Fibroblast of gingiva (primary cell): ENCODE measurements at regions not wholly inside any gene's neighbourhood (a gene's known extent, or its start where the extent isn't known, plus 50 kb on each side); places are given as distances from the start of the nearest gene placed in this dataset.
"Not testable (repeated sequence)": the region's sequence is repeated elsewhere in the genome, so short reads cannot be mapped to it uniquely, and the experiment has no call there.

Experiments
- DNase-seq: peaks from one replicate; pipeline ENCODE4 v3.0.0-alpha.2; 2011; ENCODE audit warnings: low read depth

DNA sequence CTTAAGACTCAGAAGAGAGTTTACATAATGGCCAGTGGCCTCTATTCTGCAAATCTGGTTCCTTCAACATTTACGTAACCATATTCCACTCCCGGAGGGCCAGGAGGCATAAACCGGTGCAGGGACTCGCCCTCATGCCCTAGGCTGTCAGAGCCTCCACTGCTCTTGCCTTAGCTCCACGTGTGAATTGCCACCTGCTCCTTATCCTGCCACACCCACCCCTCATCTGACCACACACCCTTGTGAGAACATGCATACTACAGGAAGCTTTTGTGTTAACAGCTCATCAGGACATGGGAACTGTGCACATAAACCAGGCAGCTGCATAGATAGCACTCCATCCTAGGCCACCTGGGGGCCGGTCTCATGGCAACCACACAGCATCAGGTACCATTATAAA lies 146.7 kb upstream of the PFKP start:
- no peak for DNase-seq

DNA sequence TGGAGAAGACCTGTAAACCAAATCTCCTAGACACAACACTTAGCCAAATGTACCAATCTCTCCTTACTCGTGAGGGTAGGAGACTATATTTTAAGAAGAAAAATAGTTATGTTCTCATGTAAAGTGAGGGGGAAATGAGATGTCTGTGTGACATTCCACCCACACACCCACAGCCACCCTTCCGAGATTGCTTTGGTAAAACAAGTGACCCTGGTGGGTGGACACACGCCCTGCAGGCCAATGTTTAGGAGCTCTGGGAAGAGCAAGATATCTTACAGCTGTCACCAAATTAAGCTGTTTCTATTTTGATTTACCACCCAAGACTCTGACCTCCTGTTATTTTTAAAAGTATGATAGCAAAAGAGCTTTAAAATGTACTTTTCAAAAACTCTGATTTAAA lies 147.2 kb upstream of the PFKP start:
- DNase-seq, result no peak

DNA sequence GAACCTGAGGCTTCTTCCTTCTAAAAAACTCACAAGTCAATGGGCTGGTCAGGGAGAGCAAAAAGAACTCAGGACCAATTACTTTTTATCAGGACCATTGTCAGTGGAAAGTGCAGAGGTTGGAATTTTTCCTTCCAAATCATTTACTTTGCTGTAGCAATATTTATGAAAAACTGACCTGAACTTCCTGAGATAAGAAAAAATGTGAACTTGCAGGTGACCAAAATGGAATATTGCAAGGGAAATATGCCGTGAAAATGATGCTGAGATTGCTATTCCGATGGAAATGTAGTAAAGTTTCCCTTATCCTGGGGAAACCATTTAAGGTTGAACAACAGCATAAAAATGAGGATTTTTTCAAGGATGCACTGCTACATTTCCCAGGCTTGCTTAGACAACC lies 148.3 kb upstream of the PFKP start:
- no peak for DNase-seq

DNA sequence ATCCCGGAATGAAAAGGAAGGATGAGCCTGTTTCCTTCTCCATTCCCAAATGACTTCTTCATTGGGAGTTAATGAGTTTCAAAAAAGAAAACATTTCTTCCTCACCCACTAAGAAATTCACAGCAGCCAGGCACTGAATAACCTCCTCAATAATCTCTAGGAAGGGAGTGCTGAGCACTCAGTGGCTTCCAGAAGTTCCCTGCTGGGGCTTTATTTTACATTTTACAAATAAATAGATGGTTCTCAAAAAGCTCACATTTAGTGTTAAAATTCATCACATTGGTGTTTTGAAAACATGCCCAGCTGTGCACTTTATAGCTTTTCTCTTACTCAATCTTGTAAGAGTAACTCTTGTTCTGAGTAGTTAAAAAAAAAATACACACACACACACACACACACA lies 148.9 kb upstream of the PFKP start:
- no peak for DNase-seq

DNA sequence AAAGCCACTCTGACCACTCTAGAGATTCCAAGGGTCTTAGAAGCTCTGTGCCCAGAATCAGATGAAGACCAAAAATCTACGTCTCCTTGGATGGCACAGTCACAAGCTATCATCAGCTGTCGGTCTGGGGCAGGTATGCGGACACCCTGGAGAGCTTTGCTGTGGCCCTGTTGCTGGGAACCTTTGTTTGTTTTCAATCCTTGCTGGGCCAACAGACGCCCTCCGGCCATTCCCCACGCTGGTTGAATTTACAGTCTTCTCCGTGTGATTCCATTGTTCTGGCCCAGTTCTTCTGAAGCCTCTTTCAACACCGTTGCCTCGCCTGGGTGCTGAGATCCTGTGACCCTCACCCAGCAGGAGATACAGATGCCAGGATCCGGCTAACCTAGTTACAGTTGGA lies 149.4 kb upstream of the PFKP start:
- no peak for DNase-seq

DNA sequence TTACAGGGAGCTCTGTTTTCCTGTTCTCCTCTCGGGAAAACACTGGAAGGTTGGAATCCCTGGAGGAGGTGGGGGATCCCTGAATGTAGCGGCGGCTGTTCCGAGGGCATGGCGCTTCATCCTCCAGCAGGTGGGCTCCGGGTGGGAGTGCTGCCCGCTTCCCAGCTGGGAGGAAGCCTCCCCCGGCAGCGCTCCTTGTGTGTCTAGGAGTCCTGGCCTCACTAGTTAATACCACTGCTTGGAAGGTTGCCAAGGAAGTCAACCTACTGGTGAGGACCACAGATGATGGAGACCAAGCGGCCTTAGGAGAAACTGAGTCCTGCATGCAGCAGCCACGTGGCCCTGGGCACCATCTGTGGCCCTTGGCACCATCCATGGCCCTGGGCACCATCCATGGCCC lies 151.9 kb upstream of the PFKP start:
- DNase-seq, result no peak

DNA sequence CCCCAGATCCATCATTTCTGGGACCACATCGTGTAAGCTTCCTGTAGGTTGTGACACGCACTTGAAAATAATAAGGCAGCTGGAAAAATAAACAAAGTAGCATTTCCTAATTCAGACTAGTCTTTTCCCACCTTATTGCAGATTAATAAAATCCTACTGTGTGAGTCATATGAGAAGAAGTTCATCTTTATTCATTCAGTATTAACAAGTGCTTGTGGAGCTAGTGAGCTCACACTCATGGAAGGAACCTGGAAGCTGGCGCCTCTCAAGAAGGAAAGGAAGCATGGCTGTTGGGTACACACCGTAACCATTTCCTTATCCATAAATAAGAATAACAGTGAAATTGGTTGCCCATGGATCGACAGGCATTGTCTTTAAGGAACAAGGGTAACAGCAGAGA lies 152.6 kb upstream of the PFKP start:
- no peak for DNase-seq

DNA sequence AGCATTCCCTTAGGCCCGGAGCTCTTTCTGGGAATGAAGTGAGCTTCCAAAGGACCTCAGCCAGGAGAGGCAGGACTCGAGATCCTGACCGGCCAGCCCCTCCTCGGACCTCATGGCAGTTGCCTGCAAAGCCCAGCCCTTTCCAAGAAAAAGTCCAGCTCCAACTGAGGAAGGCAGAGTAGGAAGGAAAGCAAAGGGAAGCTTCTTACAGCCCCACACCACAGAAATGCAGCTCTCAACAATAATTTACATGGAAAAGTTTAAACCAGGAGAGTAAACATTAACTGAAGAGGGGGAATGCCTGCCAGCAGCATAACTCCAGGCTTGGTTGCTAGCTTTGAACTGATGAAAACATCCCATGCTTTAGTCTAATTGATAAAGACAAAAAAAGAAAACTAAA lies 153.9 kb upstream of the PFKP start:
- no peak for DNase-seq

DNA sequence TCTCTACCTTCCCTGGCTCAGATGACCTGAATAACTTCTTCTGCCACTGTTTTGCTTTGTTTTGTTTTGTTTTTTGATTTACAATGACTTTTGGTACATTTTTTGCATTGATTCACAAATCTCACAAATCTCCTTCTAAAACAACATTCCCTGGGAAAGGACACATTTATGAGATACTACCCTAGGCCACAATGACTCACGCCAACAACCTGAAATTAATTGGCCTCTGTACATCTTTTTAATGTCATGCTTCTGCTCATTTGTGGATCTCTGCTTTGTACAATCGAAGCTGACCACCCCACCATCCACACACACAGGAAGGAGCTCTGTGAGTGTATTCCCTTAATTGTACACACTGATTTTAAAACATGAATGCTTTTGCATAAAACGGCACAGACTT lies 156.7 kb upstream of the PFKP start:
- DNase-seq, result no peak

DNA sequence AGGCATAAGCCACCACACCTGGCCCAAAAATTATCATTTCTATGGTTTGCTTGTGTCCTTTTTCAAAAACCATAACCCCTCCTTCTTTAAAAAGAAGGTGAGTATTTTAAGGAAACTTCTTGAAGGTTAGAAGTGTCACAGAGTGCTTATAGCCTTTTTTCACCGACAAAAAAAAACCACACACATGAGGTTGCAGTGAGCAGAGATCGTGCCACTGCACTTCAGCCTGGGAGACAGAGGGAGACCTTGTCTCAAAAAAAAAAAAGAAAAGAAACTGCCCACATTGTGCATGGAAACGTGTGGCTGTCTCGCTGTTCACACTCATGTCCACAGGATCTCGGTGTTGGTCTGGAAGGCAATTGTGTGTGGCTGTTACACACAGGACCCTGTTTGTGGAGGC lies 157.4 kb upstream of the PFKP start:
- DNase-seq, result no peak

DNA sequence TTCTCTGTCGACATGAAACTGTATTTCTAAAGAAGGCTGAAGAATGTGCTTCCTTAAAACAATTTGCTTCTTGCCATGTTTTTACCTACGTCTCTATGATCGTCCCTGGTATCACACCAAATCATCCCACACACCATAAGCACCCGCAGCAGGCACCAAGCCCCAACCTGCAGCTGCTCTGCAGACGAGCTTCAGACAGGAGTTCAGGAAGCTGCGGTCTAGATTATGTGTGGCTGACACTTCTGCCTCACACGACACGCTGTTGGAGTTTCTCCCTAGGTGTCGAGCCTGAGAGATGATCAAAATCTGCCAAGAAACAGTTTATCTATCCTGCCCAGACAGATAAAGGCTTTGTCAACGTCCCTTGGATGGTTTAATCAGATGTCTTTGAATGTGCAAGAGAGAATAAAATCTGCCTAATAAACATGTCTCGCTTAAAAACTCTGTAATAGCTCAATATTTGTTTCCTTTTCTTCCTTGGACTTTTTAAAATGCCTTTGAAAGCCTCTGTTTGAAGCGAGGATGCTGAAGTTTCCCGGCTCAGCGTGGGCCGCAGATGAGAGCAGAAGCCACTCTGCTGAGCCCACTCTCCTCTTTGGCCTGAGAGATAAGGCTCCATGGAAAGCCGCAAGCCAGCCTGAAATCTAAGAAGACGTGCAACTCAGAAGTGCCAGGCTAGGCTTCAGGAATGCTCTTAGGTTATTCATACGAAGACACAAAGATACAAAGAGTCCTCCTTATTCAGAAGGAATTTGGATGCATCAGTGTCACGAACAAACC lies 158.3 kb upstream of the PFKP start:
- DNase-seq, result no peak

DNA sequence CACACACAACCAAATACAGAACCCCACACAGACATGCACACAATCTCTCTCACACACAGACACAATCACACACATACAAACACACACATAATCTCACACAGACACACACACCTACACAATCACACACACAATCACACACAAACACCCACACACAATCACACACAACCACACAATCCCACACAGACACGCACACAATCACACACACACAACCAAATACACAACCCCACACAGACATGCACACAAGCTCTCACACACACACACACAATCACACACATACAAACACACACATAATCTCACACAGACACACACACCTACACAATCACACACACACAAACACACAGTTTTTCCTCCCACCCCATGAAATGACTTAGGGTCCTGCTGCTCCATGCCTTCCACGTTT lies 160.4 kb upstream of the PFKP start:
- DNase-seq, result no peak

DNA sequence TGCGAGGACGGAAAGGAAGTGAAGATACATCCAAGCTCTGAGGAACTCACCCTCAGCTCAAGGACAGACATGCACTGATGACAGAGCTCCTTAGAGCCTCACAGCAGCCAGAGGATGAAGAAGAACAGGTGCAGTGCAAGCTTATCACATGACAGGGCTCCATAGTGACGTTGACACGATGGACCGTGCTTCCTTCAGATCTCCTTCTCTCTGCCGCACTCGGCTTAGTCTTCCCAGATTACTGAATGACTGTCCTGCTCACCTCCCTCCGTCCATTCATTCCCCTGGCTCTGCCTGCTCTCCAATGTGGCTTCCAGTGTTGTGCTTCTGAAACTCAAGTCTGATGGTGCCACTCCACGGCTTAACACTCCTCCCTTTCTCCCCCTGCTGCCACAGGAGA lies 161.5 kb upstream of the PFKP start:
- no peak for DNase-seq

DNA sequence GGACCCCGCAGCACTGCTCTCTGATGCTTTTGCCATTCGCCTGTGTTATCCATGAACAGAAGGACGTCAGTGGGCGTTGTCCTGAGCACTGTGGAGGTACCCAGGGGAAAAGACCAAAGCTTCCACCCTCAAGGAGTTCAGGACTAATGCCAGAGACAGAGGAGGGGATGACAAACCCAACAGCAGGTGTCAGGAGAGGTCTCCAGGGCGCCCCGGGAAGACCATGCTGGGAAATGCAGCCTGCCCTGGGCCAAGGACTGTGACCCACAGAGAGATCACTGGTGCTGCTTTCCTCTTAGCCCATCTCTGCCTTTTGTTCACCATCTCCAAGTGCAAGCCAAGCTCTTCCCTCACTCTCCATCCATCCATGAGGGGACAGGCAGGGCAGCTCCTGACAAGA lies 166.8 kb upstream of the PFKP start:
- no peak for DNase-seq

DNA sequence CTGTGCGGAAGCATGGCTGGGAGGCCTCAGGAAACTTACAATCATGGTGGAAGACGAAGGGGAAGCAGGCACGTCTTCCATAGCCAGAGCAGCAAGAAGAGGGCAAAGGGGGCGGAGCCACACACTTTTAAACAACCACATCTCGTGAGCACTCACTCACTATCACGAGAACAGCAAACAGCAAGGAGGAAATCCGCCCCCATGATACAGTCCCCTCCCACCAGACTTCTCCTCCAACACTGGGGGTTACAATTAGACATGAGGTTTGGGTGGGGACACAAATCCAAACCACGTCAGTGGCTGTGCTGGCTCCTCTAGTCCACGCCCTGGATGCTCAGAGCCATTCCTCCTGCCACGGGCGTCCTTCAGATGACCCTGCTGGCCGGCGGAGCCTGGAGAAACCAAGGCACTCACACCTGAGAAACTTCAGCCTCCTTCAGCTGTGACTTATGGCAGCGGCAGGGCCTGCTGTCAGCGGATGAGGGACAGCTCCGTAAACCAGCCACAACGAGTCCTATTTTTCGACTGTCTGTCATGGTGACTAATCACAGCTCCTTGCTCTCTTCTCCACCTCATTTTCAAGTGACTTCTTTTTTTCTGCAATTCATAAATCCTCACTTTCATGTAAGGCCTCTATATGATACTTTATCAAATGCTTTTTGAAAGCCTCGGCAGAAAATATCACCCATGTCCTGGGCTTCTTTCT lies 167.9 kb upstream of the PFKP start:
- no peak for DNase-seq

DNA sequence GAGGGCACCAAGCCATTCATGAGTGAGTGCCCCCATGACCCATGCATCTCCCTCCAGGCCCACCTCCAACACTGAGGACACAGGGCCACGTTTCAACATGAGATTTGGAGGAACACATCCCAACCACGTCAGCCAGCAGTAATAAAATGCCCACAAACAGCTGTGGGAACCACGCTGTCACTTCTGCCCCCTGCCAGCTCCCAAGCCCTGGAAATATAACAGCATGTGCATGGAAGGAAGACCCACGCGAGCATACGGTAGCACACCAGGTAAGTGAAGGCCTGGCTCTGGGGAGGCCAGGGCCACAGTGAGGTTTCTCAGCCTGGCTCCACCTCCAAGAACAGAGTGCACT lies 168.9 kb upstream of the PFKP start:
- no peak for DNase-seq

DNA sequence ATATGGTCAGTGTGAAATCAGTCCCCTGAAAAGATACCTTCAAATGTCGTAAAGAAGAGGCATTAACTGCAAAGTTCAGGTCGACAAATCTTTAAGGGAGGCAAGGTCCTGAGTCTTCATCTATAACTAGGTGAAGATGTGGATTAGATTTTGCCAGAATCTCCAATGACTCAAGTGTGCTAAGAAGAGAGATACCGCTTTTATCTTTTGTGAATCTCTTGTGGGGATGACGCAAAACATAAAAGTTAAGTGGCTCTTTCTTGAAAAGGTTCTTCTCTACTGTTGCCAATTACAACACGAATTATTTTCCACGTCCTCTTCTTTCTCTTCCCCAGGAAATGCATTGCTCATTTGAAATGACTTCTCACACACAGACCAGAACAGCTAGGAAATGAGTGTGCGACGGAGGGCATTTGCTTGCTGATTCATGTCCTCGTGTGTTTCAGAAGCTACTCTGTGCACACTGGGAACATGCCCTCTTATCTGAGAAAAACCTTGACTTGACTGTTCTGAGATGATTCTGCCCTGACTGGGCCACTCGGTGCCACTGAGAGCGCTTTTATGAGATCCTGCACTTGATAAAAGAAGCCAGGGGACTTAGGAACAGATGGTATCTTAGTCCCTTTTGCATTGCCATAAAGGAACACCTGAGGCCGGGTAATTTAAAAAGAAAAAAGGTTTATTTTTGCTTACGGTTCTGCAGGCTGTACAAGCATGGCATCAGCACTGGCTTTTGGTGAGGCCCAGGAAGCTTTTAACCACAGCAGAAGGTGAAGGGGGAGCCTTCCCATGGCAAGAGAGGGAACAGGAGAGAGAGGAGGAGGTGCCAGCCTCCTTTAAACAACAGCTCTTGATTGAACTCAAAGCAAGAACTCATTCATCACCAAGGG lies 169.5 kb upstream of the PFKP start:
- DNase-seq, result no peak

DNA sequence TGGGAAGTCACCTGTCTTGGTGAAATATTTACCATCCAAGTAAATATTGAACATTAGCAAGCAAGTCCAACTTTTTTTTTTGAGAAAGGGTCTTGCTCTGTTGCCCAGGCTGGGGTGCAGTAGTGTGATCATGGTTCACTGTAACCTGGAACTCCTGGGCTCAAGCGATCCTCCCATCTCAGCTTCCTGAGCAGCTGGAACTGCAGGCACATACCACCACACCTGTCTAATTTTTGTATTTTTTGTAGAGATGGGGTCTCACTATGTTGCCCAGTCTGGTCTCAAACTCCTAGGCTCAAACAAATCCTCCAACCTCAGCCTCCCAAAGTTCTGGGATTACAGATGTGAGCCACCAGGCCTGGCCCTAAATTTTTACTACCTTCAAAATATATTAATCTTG lies 171.0 kb upstream of the PFKP start:
- not testable (repeated sequence) for DNase-seq

DNA sequence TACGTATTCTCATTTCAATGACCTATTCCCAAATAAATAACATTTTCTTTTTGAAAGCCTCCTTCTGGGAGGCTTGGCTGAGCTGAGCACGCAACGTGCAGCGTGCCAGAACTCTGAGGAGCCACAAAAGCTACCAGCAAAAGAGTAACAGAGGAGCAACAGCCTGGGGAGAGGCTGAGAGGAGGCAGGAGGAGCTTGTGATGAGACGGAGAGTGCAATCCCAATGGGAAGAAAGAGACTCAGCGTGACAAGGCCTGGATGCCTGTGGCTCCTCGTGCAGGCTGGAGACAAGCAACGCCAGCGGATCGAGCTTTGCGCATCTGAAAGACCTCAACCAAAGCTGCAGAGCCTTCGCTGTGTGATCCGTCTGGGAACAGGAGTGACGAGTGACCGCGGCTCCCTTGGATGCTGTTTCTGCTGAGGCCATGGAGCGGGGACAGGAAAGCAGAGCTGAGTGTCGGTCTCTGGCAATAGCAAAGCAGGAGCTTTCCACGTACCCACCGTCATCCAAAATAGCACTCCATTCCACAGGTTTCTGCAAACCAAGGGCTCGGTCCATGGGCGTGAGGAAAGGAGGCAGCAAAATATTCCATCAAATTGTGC lies 171.7 kb upstream of the PFKP start:
- DNase-seq, result no peak

DNA sequence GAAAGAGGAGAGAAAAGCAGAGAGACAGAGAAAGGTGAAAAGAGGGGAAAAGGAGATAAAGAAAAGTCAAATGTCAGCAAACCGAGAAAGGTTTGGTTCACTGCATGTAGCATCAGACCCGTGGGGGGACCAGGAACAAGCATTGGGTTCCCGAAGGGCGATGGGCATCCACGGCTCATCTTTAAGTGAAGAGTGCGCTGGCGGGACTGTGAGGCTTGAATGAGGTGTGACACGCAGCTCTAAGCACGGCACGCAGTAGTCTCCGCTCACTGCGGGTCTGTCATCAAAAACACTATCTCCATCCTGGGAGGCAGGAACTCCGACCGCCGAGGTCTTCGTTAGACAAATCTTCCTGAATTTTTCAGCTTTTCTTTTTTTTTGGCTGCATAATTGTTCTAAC lies 173.4 kb upstream of the PFKP start:
- no peak for DNase-seq

DNA sequence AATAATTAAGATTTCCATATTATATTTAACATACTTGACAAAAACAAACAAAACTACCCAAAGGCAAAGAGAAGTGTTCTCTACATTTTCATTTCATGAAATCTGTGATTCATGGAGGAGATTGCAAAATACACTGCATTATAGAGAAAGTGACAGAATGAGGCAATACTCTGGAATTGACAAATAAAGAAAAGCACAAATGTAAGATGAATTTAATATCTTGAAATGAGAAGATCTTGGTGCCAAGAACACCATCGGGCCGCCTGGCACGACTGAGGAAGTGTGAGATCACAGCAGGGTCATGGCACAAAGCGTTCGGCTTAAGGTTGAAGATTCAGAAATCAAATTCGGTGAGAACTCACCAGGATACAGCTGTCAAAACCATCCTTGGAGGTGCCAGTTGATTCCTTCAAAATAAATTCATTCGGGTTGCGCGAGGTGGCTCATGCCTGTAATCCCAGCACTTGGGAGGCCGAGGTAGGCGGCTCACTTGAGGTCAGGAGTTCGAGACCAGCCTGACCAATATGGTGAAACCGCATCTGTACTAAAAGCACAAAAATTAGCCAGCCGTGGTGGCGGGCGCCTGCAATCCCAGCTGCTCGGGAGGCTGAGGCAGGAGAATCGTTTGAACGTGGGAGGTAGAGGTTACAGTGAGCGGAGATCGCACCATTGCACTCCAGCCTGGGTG lies 174.0 kb upstream of the PFKP start:
- DNase-seq, result no peak

DNA sequence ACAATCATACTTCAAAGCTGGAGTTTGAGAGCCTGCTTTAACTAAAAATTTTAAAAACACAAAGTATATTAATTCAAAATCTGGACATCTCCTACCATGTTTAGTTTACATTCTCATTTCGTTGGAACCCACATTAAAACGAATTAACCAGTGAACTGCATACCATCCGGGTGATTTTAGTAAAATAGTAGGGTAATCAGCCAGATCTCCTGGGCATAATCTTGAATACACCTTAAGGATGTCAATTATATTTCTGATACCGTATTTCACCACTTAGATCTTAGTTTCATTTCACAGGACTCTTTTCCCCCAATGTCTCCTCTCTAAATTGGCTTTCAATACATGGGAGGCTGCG lies 175.6 kb upstream of the PFKP start:
- DNase-seq, result no peak
